ENCODE measurements at regions not wholly inside any gene's neighbourhood (a gene's known extent, or its start where the extent isn't known, plus 50 kb on each side); places are given as distances from the start of the nearest gene placed in this dataset.

GRCh38 chr3:161794551-161794950 is 297.9 kb downstream of the OTOL1 start:
- Histone ChIP-seq H3K9me3 (ENCODE audit: control insufficient read depth, insufficient read depth, low read depth, low read length) (no peaks in the 10 kb centered on the region), H3K4me1 (ENCODE audit: control insufficient read depth, extremely low read depth, insufficient read depth, low read length) (no peaks in the 10 kb centered on the region), H3K9ac (ENCODE audit: insufficient read depth, low read length) (no peak overlapping the region), H3K27me3 (ENCODE audit: control insufficient read depth, insufficient read depth, low read length) (no peaks in the 10 kb centered on the region), H3K4me2 (ENCODE audit: extremely low read depth, insufficient read depth, low read length) (no peak overlapping the region), H3K36me3 (ENCODE audit: control insufficient read depth, insufficient read depth, low read length) (no peaks in the 10 kb centered on the region), H3K4me3 (replicated peaks in 1 of 4; ENCODE audit: control extremely low read depth in 1 of 4, insufficient read depth in 1 of 4, low read depth in 3 of 4, low read length in 4 of 4) (no peak overlapping the region), H3K27ac (ENCODE audit: insufficient read depth, low read length) (no peak overlapping the region), H4K20me1 (ENCODE audit: control insufficient read depth, extremely low read depth, insufficient read depth, low read length) (no peaks in the 10 kb centered on the region), H3K79me2 (ENCODE audit: control insufficient read depth, insufficient read depth, low read length) (no peaks in the 10 kb centered on the region), H2AFZ (ENCODE audit: low read length) (no peak overlapping the region)
- DNase-seq (ENCODE audit: low read depth in 2 of 2): no peak
- TF ChIP-seq EZH2 (IDR thresholded peaks at IDR 0.05; ENCODE audit: low read length, missing control alignments): no peak
- no peak for TF ChIP-seq CTCF (conservative IDR thresholded peaks at IDR 0.05 in 1 of 2, IDR thresholded peaks at IDR 0.05 in 1 of 2; ENCODE audit: low read depth in 1 of 2, low read length in 2 of 2)

GRCh38 chr3:161796312-161796711 is 299.7 kb downstream of the OTOL1 start:
- H3K79me2 ChIP-seq (ENCODE audit: control insufficient read depth, insufficient read depth, low read length): no peaks in the 10 kb centered on the region
- DNase-seq (ENCODE audit: low read depth in 2 of 2): no peak
- H3K27ac ChIP-seq (ENCODE audit: insufficient read depth, low read length): no peak overlapping the region
- no peaks in the 10 kb centered on the region for H4K20me1 ChIP-seq (ENCODE audit: control insufficient read depth, extremely low read depth, insufficient read depth, low read length)
- no peak overlapping the region for H3K4me2 ChIP-seq (ENCODE audit: extremely low read depth, insufficient read depth, low read length)
- no peak for TF ChIP-seq EZH2 (IDR thresholded peaks at IDR 0.05; ENCODE audit: low read length, missing control alignments)
- TF ChIP-seq CTCF (conservative IDR thresholded peaks at IDR 0.05 in 1 of 2, IDR thresholded peaks at IDR 0.05 in 1 of 2; ENCODE audit: low read depth in 1 of 2, low read length in 2 of 2): no peak
- H3K36me3 ChIP-seq (ENCODE audit: control insufficient read depth, insufficient read depth, low read length): no peaks in the 10 kb centered on the region
- no peaks in the 10 kb centered on the region for H3K9me3 ChIP-seq (ENCODE audit: control insufficient read depth, insufficient read depth, low read depth, low read length)
- no peaks in the 10 kb centered on the region for H3K4me1 ChIP-seq (ENCODE audit: control insufficient read depth, extremely low read depth, insufficient read depth, low read length)
- H3K27me3 ChIP-seq (ENCODE audit: control insufficient read depth, insufficient read depth, low read length): no peaks in the 10 kb centered on the region
- H3K9ac ChIP-seq (ENCODE audit: insufficient read depth, low read length): no peak overlapping the region
- H3K4me3 ChIP-seq (replicated peaks in 1 of 4; ENCODE audit: control extremely low read depth in 1 of 4, insufficient read depth in 1 of 4, low read depth in 3 of 4, low read length in 4 of 4): no peak overlapping the region
- no peak overlapping the region for H2AFZ ChIP-seq (ENCODE audit: low read length)

GRCh38 chr3:161796780-161797179 is 300.2 kb downstream of the OTOL1 start:
- no peaks in the 10 kb centered on the region for H3K27me3 ChIP-seq (ENCODE audit: control insufficient read depth, insufficient read depth, low read length)
- no peak for TF ChIP-seq EZH2 (IDR thresholded peaks at IDR 0.05; ENCODE audit: low read length, missing control alignments)
- no peak for TF ChIP-seq CTCF (conservative IDR thresholded peaks at IDR 0.05 in 1 of 2, IDR thresholded peaks at IDR 0.05 in 1 of 2; ENCODE audit: low read depth in 1 of 2, low read length in 2 of 2)
- no peak overlapping the region for H3K27ac ChIP-seq (ENCODE audit: insufficient read depth, low read length)
- H3K79me2 ChIP-seq (ENCODE audit: control insufficient read depth, insufficient read depth, low read length): no peaks in the 10 kb centered on the region
- no peaks in the 10 kb centered on the region for H3K9me3 ChIP-seq (ENCODE audit: control insufficient read depth, insufficient read depth, low read depth, low read length)
- no peaks in the 10 kb centered on the region for H4K20me1 ChIP-seq (ENCODE audit: control insufficient read depth, extremely low read depth, insufficient read depth, low read length)
- H2AFZ ChIP-seq (ENCODE audit: low read length): no peak overlapping the region
- H3K9ac ChIP-seq (ENCODE audit: insufficient read depth, low read length): no peak overlapping the region
- H3K4me1 ChIP-seq (ENCODE audit: control insufficient read depth, extremely low read depth, insufficient read depth, low read length): no peaks in the 10 kb centered on the region
- DNase-seq (ENCODE audit: low read depth in 2 of 2): no peak
- H3K4me2 ChIP-seq (ENCODE audit: extremely low read depth, insufficient read depth, low read length): no peak overlapping the region
- H3K36me3 ChIP-seq (ENCODE audit: control insufficient read depth, insufficient read depth, low read length): no peaks in the 10 kb centered on the region
- no peak overlapping the region for H3K4me3 ChIP-seq (replicated peaks in 1 of 4; ENCODE audit: control extremely low read depth in 1 of 4, insufficient read depth in 1 of 4, low read depth in 3 of 4, low read length in 4 of 4)
